ENCODE measurements at regions not wholly inside any gene's neighbourhood (a gene's known extent, or its start where the extent isn't known, plus 50 kb on each side); places are given as distances from the start of the nearest gene placed in this dataset.

DNA sequence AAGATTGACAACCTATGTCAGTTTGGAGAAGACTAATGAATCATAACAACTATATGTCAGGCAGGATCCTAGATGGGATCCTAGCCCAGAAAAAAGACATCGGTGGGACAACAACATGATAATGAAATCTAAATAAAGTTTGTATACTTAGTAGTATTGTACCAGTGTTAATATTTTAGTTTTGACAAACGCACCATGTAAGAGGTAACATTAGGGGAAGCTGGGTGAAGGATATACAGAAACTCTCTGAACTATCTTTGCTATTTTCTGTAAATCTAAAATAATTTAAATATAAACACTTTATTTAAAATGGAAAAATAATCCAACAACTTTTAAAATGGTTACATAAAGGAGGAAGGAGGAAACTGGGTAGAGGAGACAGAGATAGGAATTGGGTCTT, 105.6 kb upstream of the AP1S2 start:
- no peak for TF ChIP-seq POLR2A (IDR thresholded peaks at IDR 0.05)
- TF ChIP-seq, protein P1, sequence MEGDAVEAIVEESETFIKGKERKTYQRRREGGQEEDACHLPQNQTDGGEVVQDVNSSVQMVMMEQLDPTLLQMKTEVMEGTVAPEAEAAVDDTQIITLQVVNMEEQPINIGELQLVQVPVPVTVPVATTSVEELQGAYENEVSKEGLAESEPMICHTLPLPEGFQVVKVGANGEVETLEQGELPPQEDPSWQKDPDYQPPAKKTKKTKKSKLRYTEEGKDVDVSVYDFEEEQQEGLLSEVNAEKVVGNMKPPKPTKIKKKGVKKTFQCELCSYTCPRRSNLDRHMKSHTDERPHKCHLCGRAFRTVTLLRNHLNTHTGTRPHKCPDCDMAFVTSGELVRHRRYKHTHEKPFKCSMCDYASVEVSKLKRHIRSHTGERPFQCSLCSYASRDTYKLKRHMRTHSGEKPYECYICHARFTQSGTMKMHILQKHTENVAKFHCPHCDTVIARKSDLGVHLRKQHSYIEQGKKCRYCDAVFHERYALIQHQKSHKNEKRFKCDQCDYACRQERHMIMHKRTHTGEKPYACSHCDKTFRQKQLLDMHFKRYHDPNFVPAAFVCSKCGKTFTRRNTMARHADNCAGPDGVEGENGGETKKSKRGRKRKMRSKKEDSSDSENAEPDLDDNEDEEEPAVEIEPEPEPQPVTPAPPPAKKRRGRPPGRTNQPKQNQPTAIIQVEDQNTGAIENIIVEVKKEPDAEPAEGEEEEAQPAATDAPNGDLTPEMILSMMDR (IDR thresholded peaks at IDR 0.05) = no peak
